ENCODE measurements at regions not wholly inside any gene's neighbourhood (a gene's known extent, or its start where the extent isn't known, plus 50 kb on each side); places are given as distances from the start of the nearest gene placed in this dataset.

- TF ChIP-seq CTCF (IDR thresholded peaks at IDR 0.05): no peak
- no peak for TF ChIP-seq EP300 (IDR thresholded peaks at IDR 0.05)
Measured at GRCh38 chr2:161729-162128, 102.1 kb downstream of the SH3YL1 start.

All from sigmoid colon (tissue), 4 donors.